PFSK-1 (cell line): ENCODE measurements at regions not wholly inside any gene's neighbourhood (a gene's known extent, or its start where the extent isn't known, plus 50 kb on each side); places are given as distances from the start of the nearest gene placed in this dataset.

Experiments used
- FOXP2 ChIP-seq: optimal IDR thresholded peaks from 2 replicates; pipeline ENCODE3; 2011; ENCODE audit warnings: borderline replicate concordance, control low read depth, inconsistent platforms; ENCODE audit not compliant: insufficient read depth; ENCODE audit errors: extremely low read length, extremely low read depth
- POLR2AphosphoS5 ChIP-seq: IDR thresholded peaks from 2 replicates; pipeline ENCODE4 v1.6.1; 2012; ENCODE audit warnings: low read depth, mild to moderate bottlenecking, control low read depth, low read length, moderate library complexity
- SIN3A ChIP-seq: IDR thresholded peaks from 2 replicates; pipeline ENCODE4 v1.6.1; 2012; ENCODE audit warnings: mild to moderate bottlenecking, low read length, moderate library complexity, borderline replicate concordance; ENCODE audit not compliant: insufficient read depth
- TAF1 ChIP-seq: IDR thresholded peaks from 2 replicates; pipeline ENCODE4 v1.6.1; 2012; ENCODE audit warnings: low read length, control low read depth, borderline replicate concordance; ENCODE audit not compliant: insufficient read depth
- TF ChIP-seq, protein P1 (sequence below), 2 experiments: IDR thresholded peaks; 2 replicates each; pipeline versions ENCODE4 v1.6.1 to v1.8.0; 2011 to 2012; ENCODE audit warnings: low read depth in 2 of 2, low read length in 2 of 2, control low read depth in 1 of 2, inconsistent platforms in 1 of 2, mild to moderate bottlenecking in 1 of 2, moderate library complexity in 1 of 2; ENCODE audit not compliant: insufficient read depth in 1 of 2

DNA sequence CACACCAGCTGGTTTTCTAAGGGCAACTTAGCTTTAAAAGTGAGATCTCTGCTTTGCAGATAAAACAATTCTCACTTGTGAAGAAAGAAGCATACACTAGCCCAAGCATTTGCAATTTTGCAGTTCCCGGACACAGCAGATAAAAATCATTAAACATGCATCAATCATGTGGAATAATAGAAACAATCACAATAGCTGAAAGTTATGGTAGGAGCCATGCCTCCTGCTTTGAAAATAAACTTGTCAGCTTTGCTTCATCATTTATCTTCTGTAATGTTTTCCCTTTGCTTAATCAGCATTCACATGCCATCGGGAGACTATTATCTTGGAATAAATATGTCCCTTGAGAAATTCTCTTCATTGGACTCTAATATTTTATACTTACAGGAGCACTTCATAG lies 60.3 kb upstream of the DAB2 start:
- TF ChIP-seq POLR2AphosphoS5 (no peak), SIN3A (no peak), TAF1 (no peak), FOXP2 (no peak)
- TF ChIP-seq, protein P1, sequence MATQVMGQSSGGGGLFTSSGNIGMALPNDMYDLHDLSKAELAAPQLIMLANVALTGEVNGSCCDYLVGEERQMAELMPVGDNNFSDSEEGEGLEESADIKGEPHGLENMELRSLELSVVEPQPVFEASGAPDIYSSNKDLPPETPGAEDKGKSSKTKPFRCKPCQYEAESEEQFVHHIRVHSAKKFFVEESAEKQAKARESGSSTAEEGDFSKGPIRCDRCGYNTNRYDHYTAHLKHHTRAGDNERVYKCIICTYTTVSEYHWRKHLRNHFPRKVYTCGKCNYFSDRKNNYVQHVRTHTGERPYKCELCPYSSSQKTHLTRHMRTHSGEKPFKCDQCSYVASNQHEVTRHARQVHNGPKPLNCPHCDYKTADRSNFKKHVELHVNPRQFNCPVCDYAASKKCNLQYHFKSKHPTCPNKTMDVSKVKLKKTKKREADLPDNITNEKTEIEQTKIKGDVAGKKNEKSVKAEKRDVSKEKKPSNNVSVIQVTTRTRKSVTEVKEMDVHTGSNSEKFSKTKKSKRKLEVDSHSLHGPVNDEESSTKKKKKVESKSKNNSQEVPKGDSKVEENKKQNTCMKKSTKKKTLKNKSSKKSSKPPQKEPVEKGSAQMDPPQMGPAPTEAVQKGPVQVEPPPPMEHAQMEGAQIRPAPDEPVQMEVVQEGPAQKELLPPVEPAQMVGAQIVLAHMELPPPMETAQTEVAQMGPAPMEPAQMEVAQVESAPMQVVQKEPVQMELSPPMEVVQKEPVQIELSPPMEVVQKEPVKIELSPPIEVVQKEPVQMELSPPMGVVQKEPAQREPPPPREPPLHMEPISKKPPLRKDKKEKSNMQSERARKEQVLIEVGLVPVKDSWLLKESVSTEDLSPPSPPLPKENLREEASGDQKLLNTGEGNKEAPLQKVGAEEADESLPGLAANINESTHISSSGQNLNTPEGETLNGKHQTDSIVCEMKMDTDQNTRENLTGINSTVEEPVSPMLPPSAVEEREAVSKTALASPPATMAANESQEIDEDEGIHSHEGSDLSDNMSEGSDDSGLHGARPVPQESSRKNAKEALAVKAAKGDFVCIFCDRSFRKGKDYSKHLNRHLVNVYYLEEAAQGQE (IDR thresholded peaks at IDR 0.05; ENCODE audit: insufficient read depth in 1 of 2, low read depth in 2 of 2, low read length in 2 of 2): no peak
